ENCODE measurements at regions not wholly inside any gene's neighbourhood (a gene's known extent, or its start where the extent isn't known, plus 50 kb on each side); places are given as distances from the start of the nearest gene placed in this dataset.
"Not testable (repeated sequence)": the region's sequence is repeated elsewhere in the genome, so short reads cannot be mapped to it uniquely, and the experiment has no call there.

- H3K36me3 ChIP-seq (ENCODE audit: control insufficient read depth in 2 of 2, extremely low read depth in 1 of 2, insufficient read depth in 2 of 2, low read length in 2 of 2), result no peaks in the 10 kb centered on the region
- no peak overlapping the region for H3K27ac ChIP-seq (ENCODE audit: insufficient read depth, low read depth, low read length)
- H3K9me3 ChIP-seq (replicated peaks; ENCODE audit: control insufficient read depth, insufficient read depth, low read length), result peaks cover 17% of the 10 kb centered on the region
- H3K9me1 ChIP-seq (replicated peaks; ENCODE audit: control insufficient read depth, extremely low read depth, insufficient read depth, low read length), result no peaks in the 10 kb centered on the region
- no peak overlapping the region for H2AFZ ChIP-seq (ENCODE audit: low read depth, low read length)
- H4K20me1 ChIP-seq (replicated peaks; ENCODE audit: control insufficient read depth, extremely low read depth, insufficient read depth, low read length), result no peaks in the 10 kb centered on the region
- no peak overlapping the region for H3K4me2 ChIP-seq (ENCODE audit: insufficient read depth, low read length)
- BruUV-seq (replicated peaks), result no TSS peak
- no peak for TF ChIP-seq POLR2AphosphoS5 (IDR thresholded peaks at IDR 0.05; ENCODE audit: insufficient read depth, low read depth, low read length)
- no peak for TF ChIP-seq POLR2A (IDR thresholded peaks at IDR 0.05; ENCODE audit: low read depth, low read length)
- TF ChIP-seq EZH2 (IDR thresholded peaks at IDR 0.05; ENCODE audit: borderline replicate concordance, low read depth, low read length, severe bottlenecking), result no peak
- no peak for TF ChIP-seq MAX (IDR thresholded peaks at IDR 0.05; ENCODE audit: insufficient read depth, insufficient read length)
- no peak for TF ChIP-seq JUN (IDR thresholded peaks at IDR 0.05; ENCODE audit: borderline replicate concordance, insufficient read depth, insufficient read length, low read depth)
- TF ChIP-seq GATA2 (IDR thresholded peaks at IDR 0.05; ENCODE audit: insufficient read depth, insufficient read length, low read depth, low read length), result no peak
- no peak for TF ChIP-seq MYC (IDR thresholded peaks at IDR 0.05; ENCODE audit: low read depth, low read length)
- no peak for TF ChIP-seq FOS (IDR thresholded peaks at IDR 0.05; ENCODE audit: borderline replicate concordance, insufficient read depth, low read length)
- TF ChIP-seq CTCF (IDR thresholded peaks at IDR 0.05; ENCODE audit: extremely low read depth in 1 of 2, insufficient read depth in 1 of 2, low read depth in 1 of 2, low read length in 2 of 2), result no peak
- no peak for DNase-seq (ENCODE audit: low read depth, low spot score)
- ChIA-PET CTCF (no interaction called here), POLR2A (no interaction called here)
- no peaks in the 10 kb centered on the region for H3K4me1 ChIP-seq (ENCODE audit: control insufficient read depth, extremely low read depth, insufficient read depth, low read length)
- no peak for FAIRE-seq
- no peak overlapping the region for H3K4me3 ChIP-seq (replicated peaks in 1 of 3; ENCODE audit: insufficient read depth in 1 of 3, low read depth in 1 of 3, low read length in 3 of 3)
- H3K9ac ChIP-seq (replicated peaks; ENCODE audit: extremely low read depth, insufficient read depth, low read length), result no peak overlapping the region
- H3K79me2 ChIP-seq (ENCODE audit: control insufficient read depth, insufficient read depth, low read length), result no peaks in the 10 kb centered on the region
- dilution Hi-C loops (cut with MboI; ENCODE audit: extremely low pct_ligation_motif_present, low sequenced_read_pairs) (no loop called here), intact Hi-C loops (cut with micrococcal nuclease) (no loop called here)
- no peaks in the 10 kb centered on the region for H3K27me3 ChIP-seq (ENCODE audit: control insufficient read depth in 2 of 2, insufficient read depth in 2 of 2, low read length in 2 of 2)
Measured at GRCh38 chr15:22263738-22264137, 183.4 kb downstream of the OR4M2 start.

GRCh38 chr15:22264272-22264671 lies 183.9 kb downstream of the OR4M2 start:
- dilution Hi-C loops (cut with MboI; ENCODE audit: extremely low pct_ligation_motif_present, low sequenced_read_pairs); BruUV-seq (replicated peaks); DNase-seq (ENCODE audit: low read depth, low spot score); H4K20me1 ChIP-seq (replicated peaks; ENCODE audit: control insufficient read depth, extremely low read depth, insufficient read depth, low read length); CTCF ChIA-PET; H2AFZ ChIP-seq (ENCODE audit: low read depth, low read length); intact Hi-C loops (cut with micrococcal nuclease); POLR2A ChIA-PET; H3K9ac ChIP-seq (replicated peaks; ENCODE audit: extremely low read depth, insufficient read depth, low read length); H3K36me3 ChIP-seq (ENCODE audit: control insufficient read depth in 2 of 2, extremely low read depth in 1 of 2, insufficient read depth in 2 of 2, low read length in 2 of 2); H3K4me3 ChIP-seq (replicated peaks in 1 of 3; ENCODE audit: insufficient read depth in 1 of 3, low read depth in 1 of 3, low read length in 3 of 3); H3K79me2 ChIP-seq (ENCODE audit: control insufficient read depth, insufficient read depth, low read length); H3K4me2 ChIP-seq (ENCODE audit: insufficient read depth, low read length); H3K27ac ChIP-seq (ENCODE audit: insufficient read depth, low read depth, low read length); H3K9me1 ChIP-seq (replicated peaks; ENCODE audit: control insufficient read depth, extremely low read depth, insufficient read depth, low read length); H3K4me1 ChIP-seq (ENCODE audit: control insufficient read depth, extremely low read depth, insufficient read depth, low read length); H3K27me3 ChIP-seq (ENCODE audit: control insufficient read depth in 2 of 2, insufficient read depth in 2 of 2, low read length in 2 of 2): not testable (repeated sequence)
- H3K9me3 ChIP-seq (replicated peaks; ENCODE audit: control insufficient read depth, insufficient read depth, low read length), result peaks cover 18% of the 10 kb centered on the region
- FAIRE-seq, result peak; percentile 4
